ENCODE measurements at regions not wholly inside any gene's neighbourhood (a gene's known extent, or its start where the extent isn't known, plus 50 kb on each side); places are given as distances from the start of the nearest gene placed in this dataset.

- dilution Hi-C loops (cut with MboI; ENCODE audit: extremely low pct_ligation_motif_present, low sequenced_read_pairs) = no loop called here
- FAIRE-seq (no peak), DNase-seq (ENCODE audit: low read depth, low spot score) (no peak)
Measured at GRCh38 chr2:128606837-128607236, 288.2 kb upstream of the HS6ST1 start.

GRCh38 chr2:128607440-128607839, 288.8 kb upstream of the HS6ST1 start:
- no peak overlapping the region for H3K27ac ChIP-seq (ENCODE audit: control insufficient read depth, insufficient read depth, low read length)
- no peak overlapping the region for H3K4me2 ChIP-seq (ENCODE audit: control insufficient read depth, extremely low read depth, insufficient read depth, low read depth, low read length)
- dilution Hi-C loops (cut with MboI; ENCODE audit: extremely low pct_ligation_motif_present, low sequenced_read_pairs) = no loop called here
- H3K9me1 ChIP-seq (ENCODE audit: control insufficient read depth, extremely low read depth, insufficient read depth, low read length) = no peaks in the 10 kb centered on the region
- no peak overlapping the region for H3K4me3 ChIP-seq (ENCODE audit: control insufficient read depth in 2 of 3, extremely low read depth in 1 of 3, insufficient read depth in 2 of 3, low read depth in 1 of 3, low read length in 3 of 3)
- no peak for TF ChIP-seq CTCF (optimal IDR thresholded peaks at IDR 0.05 in 1 of 3, IDR thresholded peaks at IDR 0.05 in 1 of 3, conservative IDR thresholded peaks at IDR 0.05 in 1 of 3; ENCODE audit: extremely low read depth in 1 of 3, insufficient read depth in 2 of 3, low read length in 3 of 3)
- TF ChIP-seq EZH2 (IDR thresholded peaks at IDR 0.05; ENCODE audit: low read length) = no peak
- H4K20me1 ChIP-seq (ENCODE audit: control insufficient read depth, extremely low read depth, insufficient read depth, low read length) = no peaks in the 10 kb centered on the region
- no peaks in the 10 kb centered on the region for H3K27me3 ChIP-seq (ENCODE audit: control insufficient read depth, extremely low read depth, insufficient read depth, low read length)
- no peak overlapping the region for H2AFZ ChIP-seq (ENCODE audit: control insufficient read depth, low read length)
- no peak overlapping the region for H3K9ac ChIP-seq (ENCODE audit: control insufficient read depth, extremely low read depth, insufficient read depth, low read length)
- DNase-seq (ENCODE audit: low read depth, low spot score) = no peak
- no peaks in the 10 kb centered on the region for H3K4me1 ChIP-seq (ENCODE audit: control insufficient read depth, extremely low read depth, insufficient read depth, low read length)
- no peaks in the 10 kb centered on the region for H3K9me3 ChIP-seq (ENCODE audit: control insufficient read depth, low read depth, low read length)
- no peak for FAIRE-seq
- H3K79me2 ChIP-seq (ENCODE audit: control insufficient read depth, insufficient read depth, low read length) = no peaks in the 10 kb centered on the region
- H3K36me3 ChIP-seq (ENCODE audit: control insufficient read depth in 2 of 2, extremely low read depth in 1 of 2, insufficient read depth in 2 of 2, low read length in 2 of 2) = no peaks in the 10 kb centered on the region

More at GRCh38 chr2:128606837-128607236, 288.2 kb upstream of the HS6ST1 start:
- no peaks in the 10 kb centered on the region for H4K20me1 ChIP-seq (ENCODE audit: control insufficient read depth, extremely low read depth, insufficient read depth, low read length)
- no peaks in the 10 kb centered on the region for H3K4me1 ChIP-seq (ENCODE audit: control insufficient read depth, extremely low read depth, insufficient read depth, low read length)
- H2AFZ ChIP-seq (ENCODE audit: control insufficient read depth, low read length) = no peak overlapping the region
- no peaks in the 10 kb centered on the region for H3K27me3 ChIP-seq (ENCODE audit: control insufficient read depth, extremely low read depth, insufficient read depth, low read length)
- H3K9me1 ChIP-seq (ENCODE audit: control insufficient read depth, extremely low read depth, insufficient read depth, low read length) = no peaks in the 10 kb centered on the region
- H3K4me2 ChIP-seq (ENCODE audit: control insufficient read depth, extremely low read depth, insufficient read depth, low read depth, low read length) = no peak overlapping the region
- no peaks in the 10 kb centered on the region for H3K9me3 ChIP-seq (ENCODE audit: control insufficient read depth, low read depth, low read length)
- H3K27ac ChIP-seq (ENCODE audit: control insufficient read depth, insufficient read depth, low read length) = no peak overlapping the region
- no peak overlapping the region for H3K9ac ChIP-seq (ENCODE audit: control insufficient read depth, extremely low read depth, insufficient read depth, low read length)
- H3K4me3 ChIP-seq (ENCODE audit: control insufficient read depth in 2 of 3, extremely low read depth in 1 of 3, insufficient read depth in 2 of 3, low read depth in 1 of 3, low read length in 3 of 3) = no peak overlapping the region
- H3K36me3 ChIP-seq (ENCODE audit: control insufficient read depth in 2 of 2, extremely low read depth in 1 of 2, insufficient read depth in 2 of 2, low read length in 2 of 2) = no peaks in the 10 kb centered on the region
- no peaks in the 10 kb centered on the region for H3K79me2 ChIP-seq (ENCODE audit: control insufficient read depth, insufficient read depth, low read length)
- TF ChIP-seq CTCF (optimal IDR thresholded peaks at IDR 0.05 in 1 of 3, IDR thresholded peaks at IDR 0.05 in 1 of 3, conservative IDR thresholded peaks at IDR 0.05 in 1 of 3; ENCODE audit: extremely low read depth in 1 of 3, insufficient read depth in 2 of 3, low read length in 3 of 3) (no peak), EZH2 (IDR thresholded peaks at IDR 0.05; ENCODE audit: low read length) (no peak)
